Type B pancreatic cell (in vitro differentiated cells): ENCODE measurements at regions not wholly inside any gene's neighbourhood (a gene's known extent, or its start where the extent isn't known, plus 50 kb on each side); places are given as distances from the start of the nearest gene placed in this dataset.

Experiments
- DNase-seq: peaks from one replicate; pipeline ENCODE4 v3.0.0; 2021; ENCODE audit warnings: mixed read lengths; ENCODE audit not compliant: unreplicated experiment; ENCODE audit errors: extremely low spot score
- H3K27ac Mint-ChIP-seq: 2 replicates; pipeline ENCODE4 v1.8.0; 2021; ENCODE audit warnings: mild to moderate bottlenecking, mixed read lengths
- H3K27me3 Mint-ChIP-seq: 2 replicates; pipeline ENCODE4 v1.8.0; 2021; ENCODE audit warnings: mixed read lengths
- H3K36me3 Mint-ChIP-seq: 2 replicates; pipeline ENCODE4 v1.8.0; 2021; ENCODE audit warnings: mixed read lengths
- H3K4me1 Mint-ChIP-seq: one replicate; pipeline ENCODE4 v1.8.0; 2021; ENCODE audit warnings: mixed read lengths; ENCODE audit not compliant: unreplicated experiment
- H3K4me3 Mint-ChIP-seq: 2 replicates; pipeline ENCODE4 v1.8.0; 2021; ENCODE audit warnings: mild to moderate bottlenecking, mixed read lengths
- H3K9me3 Mint-ChIP-seq: 2 replicates; pipeline ENCODE4 v1.8.0; 2021; ENCODE audit warnings: mixed read lengths
- CTCF ChIP-seq: fragments of 200-600 bp; sonication (generic); conservative IDR thresholded peaks from 2 replicates; pipeline ENCODE4 v1.5.0; 2021; ENCODE audit warnings: antibody characterized with exemption, mild to moderate bottlenecking

- Mint-ChIP-seq H3K4me1 (peaks cover 5% of the 10 kb centered on the region), H3K36me3 (no peaks in the 10 kb centered on the region), H3K9me3 (peaks cover 6% of the 10 kb centered on the region), H3K4me3 (no peak overlapping the region), H3K27ac (no peak overlapping the region), H3K27me3 (no peaks in the 10 kb centered on the region)
- TF ChIP-seq CTCF = no peak
- DNase-seq = no peak
Measured at GRCh38 chr14:59067127-59067894, 121.2 kb upstream of the DAAM1 start.

- Mint-ChIP-seq H3K27me3 (no peaks in the 10 kb centered on the region), H3K36me3 (no peaks in the 10 kb centered on the region), H3K9me3 (no peaks in the 10 kb centered on the region), H3K27ac (no peak overlapping the region), H3K4me1 (peaks cover 5% of the 10 kb centered on the region), H3K4me3 (no peak overlapping the region)
- no peak for TF ChIP-seq CTCF
- no peak for DNase-seq
Measured at GRCh38 chr14:59069163-59069854, 119.2 kb upstream of the DAAM1 start.

- H3K9me3 Mint-ChIP-seq = no peaks in the 10 kb centered on the region
- H3K36me3 Mint-ChIP-seq = no peaks in the 10 kb centered on the region
- no peaks in the 10 kb centered on the region for H3K4me1 Mint-ChIP-seq
- TF ChIP-seq CTCF = no peak
- no peaks in the 10 kb centered on the region for H3K27me3 Mint-ChIP-seq
- no peak overlapping the region for H3K27ac Mint-ChIP-seq
- DNase-seq = no peak
- H3K4me3 Mint-ChIP-seq = no peak overlapping the region
Measured at GRCh38 chr14:59075506-59075905, 113.0 kb upstream of the DAAM1 start.

- no peak for TF ChIP-seq CTCF
- Mint-ChIP-seq H3K4me3 (no peak overlapping the region), H3K36me3 (no peaks in the 10 kb centered on the region), H3K27me3 (no peaks in the 10 kb centered on the region), H3K4me1 (peaks cover 8% of the 10 kb centered on the region), H3K9me3 (no peaks in the 10 kb centered on the region), H3K27ac (no peak overlapping the region)
- DNase-seq = no peak
Measured at GRCh38 chr14:59081720-59082119, 106.7 kb upstream of the DAAM1 start.

- H3K27ac Mint-ChIP-seq = no peak overlapping the region
- no peaks in the 10 kb centered on the region for H3K9me3 Mint-ChIP-seq
- H3K27me3 Mint-ChIP-seq = no peaks in the 10 kb centered on the region
- no peak for TF ChIP-seq CTCF
- no peaks in the 10 kb centered on the region for H3K36me3 Mint-ChIP-seq
- H3K4me3 Mint-ChIP-seq = no peak overlapping the region
- peaks cover 12% of the 10 kb centered on the region for H3K4me1 Mint-ChIP-seq
- no peak for DNase-seq
Measured at GRCh38 chr14:59085207-59085739, 103.2 kb upstream of the DAAM1 start.
